Urinary bladder (tissue), 3 donors: ENCODE measurements at regions not wholly inside any gene's neighbourhood (a gene's known extent, or its start where the extent isn't known, plus 50 kb on each side); places are given as distances from the start of the nearest gene placed in this dataset.

Experiments
- DNase-seq: peaks from one replicate; pipeline ENCODE4 v3.0.0-alpha.2; 2015; ENCODE audit errors: extremely low spot score
- H3K27ac ChIP-seq: one replicate; pipeline ENCODE4 v1.5.1; 2013; ENCODE audit warnings: low read depth, mild to moderate bottlenecking, moderate library complexity
- H3K36me3 ChIP-seq: one replicate; pipeline ENCODE4 v1.6.1; 2013; ENCODE audit warnings: mild to moderate bottlenecking, moderate library complexity; ENCODE audit not compliant: insufficient read depth
- H3K4me1 ChIP-seq: one replicate; pipeline ENCODE4 v1.6.1; 2013; ENCODE audit warnings: mild to moderate bottlenecking, moderate library complexity; ENCODE audit not compliant: insufficient read depth
- H3K4me3 ChIP-seq: one replicate; pipeline ENCODE4 v1.5.1; 2013; ENCODE audit warnings: low read depth, low read length
- WGBS: extraction: QIAGEN DNeasy Blood & Tissue Kit; methylation state at CpG from one replicate; pipeline ENCODE4 v1.1.7; 2013; 5-methylcytosine and 5-hydroxymethylcytosine counted together
- donor health status: healthy with polysubstance abuse.
- donor health status: healthy.

- Histone ChIP-seq H3K4me1 (no peaks in the 10 kb centered on the region), H3K4me3 (no peak overlapping the region), H3K27ac (no peak overlapping the region), H3K36me3 (no peaks in the 10 kb centered on the region)
- no peak for DNase-seq
Observed at GRCh38 chr10:8962249-8962648, 907.8 kb downstream of the GATA3 start.

GRCh38 chr10:8967061-8967460 is 912.6 kb downstream of the GATA3 start:
- DNase-seq = no peak
- no peak overlapping the region for H3K4me3 ChIP-seq
- no peaks in the 10 kb centered on the region for H3K36me3 ChIP-seq
- no peaks in the 10 kb centered on the region for H3K4me1 ChIP-seq
- WGBS = 88% methylated on average over 2 of the region's 2 CpGs
- H3K27ac ChIP-seq = no peak overlapping the region

GRCh38 chr10:8969853-8970252 is 915.4 kb downstream of the GATA3 start:
- H3K4me3 ChIP-seq = no peak overlapping the region
- no peaks in the 10 kb centered on the region for H3K36me3 ChIP-seq
- WGBS = 84% methylated on average over 1 of the region's 1 CpG
- H3K27ac ChIP-seq = no peak overlapping the region
- H3K4me1 ChIP-seq = no peaks in the 10 kb centered on the region
- DNase-seq = no peak

GRCh38 chr10:8975535-8975934 is 921.0 kb downstream of the GATA3 start:
- H3K36me3 ChIP-seq = no peaks in the 10 kb centered on the region
- no peaks in the 10 kb centered on the region for H3K4me1 ChIP-seq
- WGBS = 65% methylated on average over 4 of the region's 4 CpGs
- no peak overlapping the region for H3K4me3 ChIP-seq
- H3K27ac ChIP-seq = no peak overlapping the region
- DNase-seq = no peak

GRCh38 chr10:8978100-8978499 is 923.6 kb downstream of the GATA3 start:
- 86% methylated on average over 3 of the region's 3 CpGs for WGBS
- DNase-seq = no peak
- Histone ChIP-seq H3K4me1 (no peaks in the 10 kb centered on the region), H3K4me3 (no peak overlapping the region), H3K36me3 (no peaks in the 10 kb centered on the region), H3K27ac (no peak overlapping the region)

- Histone ChIP-seq H3K27ac (no peak overlapping the region), H3K36me3 (no peaks in the 10 kb centered on the region), H3K4me3 (no peak overlapping the region), H3K4me1 (no peaks in the 10 kb centered on the region)
- WGBS = 88% methylated on average over 4 of the region's 4 CpGs
- no peak for DNase-seq
Observed at GRCh38 chr10:8979976-8980375, 925.5 kb downstream of the GATA3 start.

GRCh38 chr10:8981277-8981676 is 926.8 kb downstream of the GATA3 start:
- Histone ChIP-seq H3K4me3 (no peak overlapping the region), H3K27ac (no peak overlapping the region), H3K36me3 (no peaks in the 10 kb centered on the region), H3K4me1 (no peaks in the 10 kb centered on the region)
- no peak for DNase-seq
- WGBS = 77% methylated on average over 2 of the region's 2 CpGs

- no peak for DNase-seq
- Histone ChIP-seq H3K27ac (no peak overlapping the region), H3K4me1 (no peaks in the 10 kb centered on the region), H3K4me3 (no peak overlapping the region), H3K36me3 (no peaks in the 10 kb centered on the region)
- 94% methylated on average over 2 of the region's 2 CpGs for WGBS
Observed at GRCh38 chr10:8985651-8986050, 931.2 kb downstream of the GATA3 start.

GRCh38 chr10:8986975-8987374 is 932.5 kb downstream of the GATA3 start:
- no peak for DNase-seq
- no peak overlapping the region for H3K4me3 ChIP-seq
- 76% methylated on average over 6 of the region's 6 CpGs for WGBS
- no peaks in the 10 kb centered on the region for H3K4me1 ChIP-seq
- H3K36me3 ChIP-seq = no peaks in the 10 kb centered on the region
- H3K27ac ChIP-seq = no peak overlapping the region

GRCh38 chr10:8987712-8988111 is 933.2 kb downstream of the GATA3 start:
- H3K27ac ChIP-seq = no peak overlapping the region
- no peaks in the 10 kb centered on the region for H3K4me1 ChIP-seq
- H3K36me3 ChIP-seq = no peaks in the 10 kb centered on the region
- H3K4me3 ChIP-seq = no peak overlapping the region
- 30% methylated on average over 1 of the region's 1 CpG for WGBS
- DNase-seq = no peak

GRCh38 chr10:8990280-8990987 is 935.9 kb downstream of the GATA3 start:
- no peak overlapping the region for H3K27ac ChIP-seq
- H3K4me1 ChIP-seq = no peaks in the 10 kb centered on the region
- no peak overlapping the region for H3K4me3 ChIP-seq
- DNase-seq = no peak
- no peaks in the 10 kb centered on the region for H3K36me3 ChIP-seq
- 72% methylated on average over 3 of the region's 3 CpGs for WGBS

- Histone ChIP-seq H3K4me3 (no peak overlapping the region), H3K36me3 (no peaks in the 10 kb centered on the region), H3K27ac (no peak overlapping the region), H3K4me1 (no peaks in the 10 kb centered on the region)
- 90% methylated on average over 1 of the region's 1 CpG for WGBS
- DNase-seq = no peak
Observed at GRCh38 chr10:8992009-8992408, 937.5 kb downstream of the GATA3 start.

- Histone ChIP-seq H3K4me1 (no peaks in the 10 kb centered on the region), H3K36me3 (no peaks in the 10 kb centered on the region), H3K4me3 (no peak overlapping the region), H3K27ac (no peak overlapping the region)
- WGBS = 47% methylated on average over 8 of the region's 8 CpGs
- DNase-seq = no peak
Observed at GRCh38 chr10:8993864-8994263, 939.4 kb downstream of the GATA3 start.

- no peak overlapping the region for H3K27ac ChIP-seq
- H3K4me3 ChIP-seq = no peak overlapping the region
- DNase-seq = no peak
- no peaks in the 10 kb centered on the region for H3K36me3 ChIP-seq
- H3K4me1 ChIP-seq = no peaks in the 10 kb centered on the region
Observed at GRCh38 chr10:8998751-8999150, 944.3 kb downstream of the GATA3 start.

GRCh38 chr10:9003122-9003521 is 948.6 kb downstream of the GATA3 start:
- DNase-seq = no peak
- Histone ChIP-seq H3K4me1 (no peaks in the 10 kb centered on the region), H3K27ac (no peak overlapping the region), H3K4me3 (no peak overlapping the region), H3K36me3 (no peaks in the 10 kb centered on the region)
- WGBS = 93% methylated on average over 4 of the region's 4 CpGs
